Left lung (tissue), 4 donors: ENCODE measurements at regions not wholly inside any gene's neighbourhood (a gene's known extent, or its start where the extent isn't known, plus 50 kb on each side); places are given as distances from the start of the nearest gene placed in this dataset.

Experiments used
- ATAC-seq: fragments of 200-7000 bp; cut with Tn5 transposase; one replicate; pipeline ENCODE4 v1.9.1; 2020; ENCODE audit warnings: moderate library complexity
- DNase-seq, 4 donors: peaks; one replicate each; pipeline ENCODE4 v3.0.0-alpha.2; 2013 to 2020
- H3K27ac ChIP-seq, 2 donors: fragments of 200-600 bp; sonication (generic) in 1 of 2; one replicate each; pipeline versions ENCODE4 v1.5.0 to v1.8.0; 2020 to 2021
- H3K27me3 ChIP-seq, 2 donors: fragments of 200-600 bp; sonication (generic) in 1 of 2; one replicate each; pipeline versions ENCODE4 v1.5.0 to v1.8.0; 2020 to 2021
- H3K36me3 ChIP-seq, 2 donors: fragments of 200-600 bp; sonication (generic) in 1 of 2; one replicate each; pipeline versions ENCODE4 v1.5.0 to v1.8.0; 2020 to 2021
- H3K4me1 ChIP-seq, 2 donors: fragments of 200-600 bp; one replicate each; pipeline ENCODE4 v1.8.0; 2021
- H3K4me3 ChIP-seq, 2 donors: fragments of 200-600 bp; sonication (generic) in 1 of 2; one replicate each; pipeline versions ENCODE4 v1.5.0 to v1.8.0; 2020 to 2021; ENCODE audit warnings: mild to moderate bottlenecking in 1 of 2
- H3K9me3 ChIP-seq, 2 donors: fragments of 200-600 bp; sonication (generic) in 1 of 2; one replicate each; pipeline versions ENCODE4 v1.5.0 to v1.8.0; 2020 to 2021
- intact Hi-C, 2 donors: fragments of 100-400 bp; cut with DNase I; formaldehyde crosslinking; loops; one replicate each; pipeline versions ENCODE4 v1.11.2 to v1.14.2; 2022
- TF ChIP-seq, protein P1 (sequence below), 2 donors: fragments of 200-600 bp; sonication (generic) in 1 of 2; IDR thresholded peaks; one replicate each; pipeline versions ENCODE4 v1.5.0 to v1.8.0; 2021; ENCODE audit warnings: antibody characterized with exemption in 2 of 2
- donor health status: DM: no; HTN: yes; CAD: no.
- donor health status: DM: no; HTN: no; CAD: no.

DNA sequence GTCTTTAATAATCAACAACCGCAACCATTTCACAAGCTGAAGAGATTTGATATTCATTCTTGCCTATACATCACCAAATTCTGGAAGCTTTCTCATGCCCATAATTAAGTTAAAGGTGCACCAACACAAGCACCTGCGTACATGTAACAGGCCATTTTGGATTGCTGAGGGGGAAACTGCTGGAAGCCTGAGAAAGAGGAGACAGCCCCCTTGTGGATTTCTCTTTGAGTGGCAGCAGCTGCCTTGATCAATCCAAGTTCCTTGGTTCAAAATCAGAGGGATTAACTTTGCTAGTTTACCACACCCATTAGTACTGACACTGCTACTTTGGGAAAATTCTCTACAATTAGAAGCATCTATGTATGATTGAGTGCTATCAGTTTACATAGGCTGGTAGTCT is 321.1 kb downstream of the NOVA1 start:
- no peak overlapping the region for H3K4me3 ChIP-seq
- H3K36me3 ChIP-seq, result no peaks in the 10 kb centered on the region
- TF ChIP-seq, protein P1, sequence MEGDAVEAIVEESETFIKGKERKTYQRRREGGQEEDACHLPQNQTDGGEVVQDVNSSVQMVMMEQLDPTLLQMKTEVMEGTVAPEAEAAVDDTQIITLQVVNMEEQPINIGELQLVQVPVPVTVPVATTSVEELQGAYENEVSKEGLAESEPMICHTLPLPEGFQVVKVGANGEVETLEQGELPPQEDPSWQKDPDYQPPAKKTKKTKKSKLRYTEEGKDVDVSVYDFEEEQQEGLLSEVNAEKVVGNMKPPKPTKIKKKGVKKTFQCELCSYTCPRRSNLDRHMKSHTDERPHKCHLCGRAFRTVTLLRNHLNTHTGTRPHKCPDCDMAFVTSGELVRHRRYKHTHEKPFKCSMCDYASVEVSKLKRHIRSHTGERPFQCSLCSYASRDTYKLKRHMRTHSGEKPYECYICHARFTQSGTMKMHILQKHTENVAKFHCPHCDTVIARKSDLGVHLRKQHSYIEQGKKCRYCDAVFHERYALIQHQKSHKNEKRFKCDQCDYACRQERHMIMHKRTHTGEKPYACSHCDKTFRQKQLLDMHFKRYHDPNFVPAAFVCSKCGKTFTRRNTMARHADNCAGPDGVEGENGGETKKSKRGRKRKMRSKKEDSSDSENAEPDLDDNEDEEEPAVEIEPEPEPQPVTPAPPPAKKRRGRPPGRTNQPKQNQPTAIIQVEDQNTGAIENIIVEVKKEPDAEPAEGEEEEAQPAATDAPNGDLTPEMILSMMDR (IDR thresholded peaks at IDR 0.05), result no peak
- no peaks in the 10 kb centered on the region for H3K9me3 ChIP-seq
- DNase-seq (no peak), ATAC-seq (no peak)
- intact Hi-C loops, result no loop called here
- H3K27me3 ChIP-seq, result no peaks in the 10 kb centered on the region
- no peak overlapping the region for H3K27ac ChIP-seq
- H3K4me1 ChIP-seq, result no peaks in the 10 kb centered on the region

DNA sequence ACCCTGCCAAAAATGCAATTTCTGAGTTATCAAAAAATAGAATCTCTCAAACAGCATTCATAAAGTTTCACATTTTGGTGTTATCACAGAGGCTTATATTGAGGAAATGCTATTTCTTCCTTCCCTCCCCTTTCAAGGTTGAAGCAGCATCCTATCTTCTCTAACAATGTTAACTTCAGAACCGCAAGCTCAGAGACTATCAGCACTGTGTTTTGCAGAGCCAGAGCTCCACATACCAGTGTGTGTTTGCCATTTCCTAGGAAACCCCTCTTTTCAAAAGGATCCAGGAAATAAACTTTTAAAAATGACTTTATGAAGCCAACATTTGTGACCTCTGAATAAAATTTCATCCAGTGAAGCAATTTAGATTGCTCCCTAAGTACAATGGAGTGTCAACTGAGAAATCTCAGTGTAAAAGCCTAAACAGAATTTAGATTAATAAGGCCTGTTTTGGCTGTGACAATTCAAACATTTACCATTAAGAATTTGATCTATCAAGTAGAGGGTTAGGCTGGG is 332.6 kb downstream of the NOVA1 start:
- no peak for ATAC-seq
- Histone ChIP-seq H3K9me3 (peaks cover 0 to 2% of the 10 kb centered on the region in 2 donors), H3K27ac (no peak overlapping the region), H3K36me3 (no peaks in the 10 kb centered on the region), H3K27me3 (no peaks in the 10 kb centered on the region), H3K4me1 (no peaks in the 10 kb centered on the region), H3K4me3 (no peak overlapping the region)
- TF ChIP-seq, protein P1 (IDR thresholded peaks at IDR 0.05), result no peak
- DNase-seq, result peak in 1 of 4 donors; percentile 36
- intact Hi-C loops, result no loop called here

DNA sequence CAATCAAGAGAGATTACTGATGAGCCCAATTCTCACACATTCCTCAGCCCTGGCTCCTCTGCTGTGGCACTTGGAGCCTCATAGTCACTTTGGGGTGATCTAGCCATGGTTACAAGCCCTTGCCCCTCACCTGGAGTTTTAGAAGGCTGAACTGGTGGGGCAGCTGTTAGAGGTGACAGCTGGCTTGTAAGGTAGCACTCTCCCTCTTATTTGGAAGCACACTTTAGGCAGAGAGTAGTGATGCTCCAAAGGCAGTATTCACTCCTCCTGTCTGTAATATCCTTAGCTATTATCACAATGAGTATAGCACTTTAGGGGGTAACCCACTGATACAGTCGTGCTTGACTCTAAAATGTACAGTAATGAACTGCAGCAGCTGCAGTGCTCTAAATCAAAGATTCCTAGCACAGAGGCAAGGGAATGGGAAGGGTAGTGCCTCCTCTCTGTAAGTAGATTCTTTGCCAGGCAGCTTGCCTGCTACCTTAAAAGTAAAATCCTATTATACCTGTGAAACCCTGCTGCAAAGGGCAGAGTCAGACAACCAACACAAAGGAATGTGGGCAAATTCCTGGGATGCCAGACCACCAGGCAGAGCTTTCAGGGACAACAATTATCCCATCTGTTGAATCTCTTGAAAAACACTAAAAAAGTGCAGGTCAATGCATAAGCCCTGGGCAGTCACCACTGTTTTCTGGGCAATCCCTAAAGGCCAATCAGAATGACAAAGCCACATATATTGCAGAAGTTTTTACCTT is 336.3 kb downstream of the NOVA1 start:
- no peak overlapping the region for H3K4me3 ChIP-seq
- H3K9me3 ChIP-seq, result peaks cover 0 to 2% of the 10 kb centered on the region in 2 donors
- H3K36me3 ChIP-seq, result no peaks in the 10 kb centered on the region
- TF ChIP-seq, protein P1 (IDR thresholded peaks at IDR 0.05), result no peak
- no peak for DNase-seq
- H3K27me3 ChIP-seq, result no peaks in the 10 kb centered on the region
- intact Hi-C loops, result no loop called here
- ATAC-seq, result no peak
- no peaks in the 10 kb centered on the region for H3K4me1 ChIP-seq
- H3K27ac ChIP-seq, result no peak overlapping the region

DNA sequence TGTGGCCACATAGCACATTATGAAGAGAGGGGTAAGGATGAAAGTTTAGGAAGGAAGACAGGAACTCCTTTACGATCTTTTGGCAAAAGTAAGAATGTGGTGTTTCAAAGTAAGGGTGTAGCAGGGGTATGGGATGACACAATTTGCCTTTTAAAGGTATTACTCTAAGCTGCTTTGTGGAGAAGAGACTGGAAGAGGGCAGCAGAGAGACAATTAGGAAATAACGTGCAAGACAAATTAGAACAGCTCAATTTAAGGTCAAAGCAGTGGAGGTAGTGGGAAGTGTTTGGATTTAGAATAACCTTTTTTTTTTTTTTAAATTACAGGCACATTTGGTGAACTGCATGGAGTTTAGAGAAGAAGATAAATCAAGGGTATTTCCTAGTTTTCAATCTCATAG is 342.6 kb downstream of the NOVA1 start:
- intact Hi-C loops, result no loop called here
- peak in 1 of 4 donors; percentile 26 for DNase-seq
- Histone ChIP-seq H3K36me3 (no peaks in the 10 kb centered on the region), H3K9me3 (no peaks in the 10 kb centered on the region), H3K27ac (no peak overlapping the region), H3K4me1 (no peaks in the 10 kb centered on the region), H3K4me3 (no peak overlapping the region), H3K27me3 (no peaks in the 10 kb centered on the region)
- TF ChIP-seq, protein P1 (IDR thresholded peaks at IDR 0.05), result peak in 1 of 2 donors; percentile 15
- no peak for ATAC-seq

DNA sequence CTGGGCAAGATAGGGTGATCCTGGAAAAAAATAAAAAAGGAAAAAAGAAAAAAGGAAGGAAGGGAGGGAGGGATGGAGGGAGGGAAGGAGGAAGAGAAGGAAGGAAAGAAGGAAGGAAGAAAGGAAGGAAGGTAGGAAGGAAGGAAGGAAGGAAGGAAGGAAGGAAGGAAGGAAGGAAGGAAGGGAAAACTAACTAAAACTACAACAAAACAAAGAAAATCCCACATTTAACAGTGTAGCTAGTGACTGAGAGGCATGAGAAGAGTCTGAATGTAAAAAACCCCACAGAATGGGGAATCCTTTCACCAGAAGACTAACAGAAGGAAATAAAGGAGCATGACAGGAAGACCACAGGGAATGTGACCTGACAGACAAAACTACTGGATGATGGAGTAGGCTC is 345.7 kb downstream of the NOVA1 start:
- Histone ChIP-seq H3K36me3 (no peaks in the 10 kb centered on the region), H3K4me3 (no peak overlapping the region), H3K4me1 (no peaks in the 10 kb centered on the region), H3K27me3 (no peaks in the 10 kb centered on the region), H3K27ac (no peak overlapping the region), H3K9me3 (peaks cover 0 to 4% of the 10 kb centered on the region in 2 donors)
- intact Hi-C loops, result no loop called here
- TF ChIP-seq, protein P1 (IDR thresholded peaks at IDR 0.05), result no peak
- DNase-seq, result no peak
- ATAC-seq, result no peak
